Pons (tissue), 1 donor: ENCODE measurements at regions not wholly inside any gene's neighbourhood (a gene's known extent, or its start where the extent isn't known, plus 50 kb on each side); places are given as distances from the start of the nearest gene placed in this dataset.
"Not testable (repeated sequence)": the region's sequence is repeated elsewhere in the genome, so short reads cannot be mapped to it uniquely, and the experiment has no call there.

Source experiments
- DNase-seq: peaks from one replicate; pipeline ENCODE4 v3.0.0-alpha.2; 2016; ENCODE audit warnings: low spot score

GRCh38 chr9:3659647-3660046, 133.8 kb upstream of the RFX3 start:
- DNase-seq = no peak

GRCh38 chr9:3658964-3659363, 133.2 kb upstream of the RFX3 start:
- DNase-seq = no peak

- no peak for DNase-seq
Observed at GRCh38 chr9:3656224-3656623, 130.4 kb upstream of the RFX3 start.

- no peak for DNase-seq
Observed at GRCh38 chr9:3650994-3651622, 125.3 kb upstream of the RFX3 start.

GRCh38 chr9:3648722-3649246, 123.0 kb upstream of the RFX3 start:
- no peak for DNase-seq

GRCh38 chr9:3648266-3648665, 122.5 kb upstream of the RFX3 start:
- no peak for DNase-seq

- DNase-seq = no peak
Observed at GRCh38 chr9:3647652-3648051, 121.9 kb upstream of the RFX3 start.

GRCh38 chr9:3646226-3646625, 120.4 kb upstream of the RFX3 start:
- no peak for DNase-seq

- DNase-seq = not testable (repeated sequence)
Observed at GRCh38 chr9:3642075-3642474, 116.3 kb upstream of the RFX3 start.

GRCh38 chr9:3629495-3629894, 103.7 kb upstream of the RFX3 start:
- no peak for DNase-seq

- no peak for DNase-seq
Observed at GRCh38 chr9:3628239-3628638, 102.4 kb upstream of the RFX3 start.

GRCh38 chr9:3608011-3608410, 82.2 kb upstream of the RFX3 start:
- no peak for DNase-seq

- DNase-seq = no peak
Observed at GRCh38 chr9:3600672-3601071, 74.9 kb upstream of the RFX3 start.

- DNase-seq = no peak
Observed at GRCh38 chr9:3597792-3598191, 72.0 kb upstream of the RFX3 start.

GRCh38 chr9:3586066-3586465, 60.3 kb upstream of the RFX3 start:
- DNase-seq = no peak

GRCh38 chr9:3585606-3586005, 59.8 kb upstream of the RFX3 start:
- DNase-seq = peak; percentile 62

GRCh38 chr9:3578786-3579185, 53.0 kb upstream of the RFX3 start:
- no peak for DNase-seq

GRCh38 chr9:3576328-3576727, 50.5 kb upstream of the RFX3 start:
- DNase-seq = peak; percentile 72

GRCh38 chr9:3575821-3576220, 50.0 kb upstream of the RFX3 start:
- no peak for DNase-seq
